MM.1S (cell line): ENCODE measurements at regions not wholly inside any gene's neighbourhood (a gene's known extent, or its start where the extent isn't known, plus 50 kb on each side); places are given as distances from the start of the nearest gene placed in this dataset.

ENCODE experiments used
- DNase-seq: peaks from one replicate; pipeline ENCODE4 v3.0.0-alpha.2; 2015
- H2AFZ ChIP-seq: fragments of 300-600 bp; sonication (generic); 2 replicates; pipeline ENCODE4 v1.6.0; 2016; ENCODE audit warnings: antibody characterized with exemption, low read length
- H3F3A ChIP-seq: fragments of 300-600 bp; sonication (generic); 2 replicates; pipeline ENCODE4 v1.6.1; 2016; ENCODE audit warnings: mild to moderate bottlenecking, antibody characterized with exemption, low read length, moderate library complexity, mixed read lengths; ENCODE audit not compliant: insufficient read depth
- H3K27ac ChIP-seq: fragments of 300-600 bp; sonication (generic); 2 replicates; pipeline ENCODE4 v1.5.1; 2016; ENCODE audit warnings: mild to moderate bottlenecking, low read length
- H3K27me3 ChIP-seq: fragments of 300-600 bp; sonication (generic); replicated peaks from 2 replicates; pipeline ENCODE4 v1.6.0; 2016; ENCODE audit warnings: low read length; ENCODE audit not compliant: insufficient read depth
- H3K36me3 ChIP-seq: fragments of 300-600 bp; sonication (generic); replicated peaks from 2 replicates; pipeline ENCODE4 v1.6.1; 2016; ENCODE audit warnings: mild to moderate bottlenecking, low read length, mixed read lengths; ENCODE audit not compliant: insufficient read depth
- H3K4me1 ChIP-seq: fragments of 300-600 bp; sonication (generic); 2 replicates; pipeline ENCODE4 v1.6.1; 2016; ENCODE audit warnings: low read length, mixed read lengths
- H3K4me2 ChIP-seq: fragments of 300-600 bp; sonication (generic); 2 replicates; pipeline ENCODE4 v1.6.0; 2016; ENCODE audit warnings: low read depth, low read length
- H3K4me3 ChIP-seq: fragments of 300-600 bp; sonication (generic); 2 replicates; pipeline ENCODE4 v1.5.1; 2016; ENCODE audit warnings: low read length, mixed read lengths
- H3K79me2 ChIP-seq: fragments of 300-600 bp; sonication (generic); 2 replicates; pipeline ENCODE4 v1.6.1; 2016; ENCODE audit warnings: mixed run types, low read length, mixed read lengths
- H3K9ac ChIP-seq: fragments of 300-600 bp; sonication (generic); 2 replicates; pipeline ENCODE4 v1.6.1; 2016; ENCODE audit warnings: low read length, mixed read lengths
- H3K9me2 ChIP-seq: fragments of 300-600 bp; sonication (generic); replicated peaks from 2 replicates; pipeline ENCODE4 v1.6.1; 2016; ENCODE audit warnings: mild to moderate bottlenecking, low read length, mixed read lengths; ENCODE audit not compliant: insufficient read depth
- H3K9me3 ChIP-seq: fragments of 300-600 bp; sonication (generic); replicated peaks from 2 replicates; pipeline ENCODE4 v1.6.1; 2016; ENCODE audit warnings: mild to moderate bottlenecking, low read length, mixed read lengths; ENCODE audit not compliant: insufficient read depth
- H4K20me1 ChIP-seq: fragments of 300-600 bp; sonication (generic); 2 replicates; pipeline ENCODE4 v1.6.1; 2016; ENCODE audit warnings: mild to moderate bottlenecking, low read length, moderate library complexity, mixed read lengths; ENCODE audit not compliant: insufficient read depth
- EZH2 ChIP-seq: fragments of 300-600 bp; sonication (generic); optimal IDR thresholded peaks from 2 replicates; pipeline ENCODE3; 2017; ENCODE audit warnings: low read depth, mild to moderate bottlenecking, antibody characterized with exemption, low read length, mixed read lengths
- EZH2phosphoT487 ChIP-seq: fragments of 300-600 bp; sonication (generic); IDR thresholded peaks from 2 replicates; pipeline ENCODE4 v1.6.1; 2018; ENCODE audit warnings: antibody characterized with exemption, low read length
- TF ChIP-seq, protein P1 (sequence below): fragments of 300-600 bp; sonication (generic); IDR thresholded peaks from 2 replicates; pipeline ENCODE4 v1.5.1; 2016; ENCODE audit warnings: antibody characterized with exemption, low read length, mixed read lengths

DNA sequence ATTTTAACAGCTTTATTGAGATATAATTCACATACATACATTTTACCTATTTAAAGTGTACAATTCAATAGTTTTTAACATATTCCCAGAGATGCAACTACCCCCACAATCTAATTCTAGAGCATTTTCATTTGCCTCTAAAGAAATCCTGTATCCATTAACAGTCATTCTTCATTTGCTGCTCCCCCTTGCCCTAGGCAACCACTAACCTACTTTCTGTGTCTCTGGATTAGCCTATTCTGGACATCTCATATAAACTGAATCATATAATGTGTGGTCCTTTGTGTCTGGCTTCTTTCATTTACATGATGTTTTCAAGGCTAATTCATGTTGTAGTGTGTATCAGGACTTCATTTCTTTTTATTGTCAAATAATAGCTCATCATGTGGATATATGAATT is 105.1 kb upstream of the GRPR start:
- TF ChIP-seq EZH2phosphoT487 (no peak), EZH2 (no peak)
- TF ChIP-seq, protein P1, sequence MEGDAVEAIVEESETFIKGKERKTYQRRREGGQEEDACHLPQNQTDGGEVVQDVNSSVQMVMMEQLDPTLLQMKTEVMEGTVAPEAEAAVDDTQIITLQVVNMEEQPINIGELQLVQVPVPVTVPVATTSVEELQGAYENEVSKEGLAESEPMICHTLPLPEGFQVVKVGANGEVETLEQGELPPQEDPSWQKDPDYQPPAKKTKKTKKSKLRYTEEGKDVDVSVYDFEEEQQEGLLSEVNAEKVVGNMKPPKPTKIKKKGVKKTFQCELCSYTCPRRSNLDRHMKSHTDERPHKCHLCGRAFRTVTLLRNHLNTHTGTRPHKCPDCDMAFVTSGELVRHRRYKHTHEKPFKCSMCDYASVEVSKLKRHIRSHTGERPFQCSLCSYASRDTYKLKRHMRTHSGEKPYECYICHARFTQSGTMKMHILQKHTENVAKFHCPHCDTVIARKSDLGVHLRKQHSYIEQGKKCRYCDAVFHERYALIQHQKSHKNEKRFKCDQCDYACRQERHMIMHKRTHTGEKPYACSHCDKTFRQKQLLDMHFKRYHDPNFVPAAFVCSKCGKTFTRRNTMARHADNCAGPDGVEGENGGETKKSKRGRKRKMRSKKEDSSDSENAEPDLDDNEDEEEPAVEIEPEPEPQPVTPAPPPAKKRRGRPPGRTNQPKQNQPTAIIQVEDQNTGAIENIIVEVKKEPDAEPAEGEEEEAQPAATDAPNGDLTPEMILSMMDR, result no peak
- H3K4me2 ChIP-seq, result no peak overlapping the region

DNA sequence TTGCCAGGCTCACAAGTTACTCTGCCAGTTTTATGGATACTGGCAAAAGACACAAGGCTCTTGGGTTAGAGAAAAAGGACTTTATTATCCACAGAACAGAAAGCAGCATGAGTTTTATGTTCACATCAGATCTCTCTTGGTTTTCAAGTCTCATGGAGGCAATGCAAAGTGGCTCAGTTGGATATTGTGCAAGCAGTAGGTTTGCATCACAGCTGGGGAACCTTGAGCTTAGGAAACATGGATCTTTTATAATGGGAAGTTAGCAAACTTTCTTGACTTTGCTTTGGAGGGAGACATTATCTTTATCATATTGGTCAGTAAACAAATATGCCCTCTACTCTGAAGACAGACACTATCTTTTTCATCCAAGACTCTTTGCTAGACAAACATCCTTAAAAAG is 109.2 kb upstream of the GRPR start:
- no peak for DNase-seq
- H2AFZ ChIP-seq, result no peak overlapping the region
- H3K9me2 ChIP-seq, result no peaks in the 10 kb centered on the region
- H3F3A ChIP-seq, result no peaks in the 10 kb centered on the region
- no peak overlapping the region for H3K4me2 ChIP-seq
- H3K36me3 ChIP-seq, result no peaks in the 10 kb centered on the region
- TF ChIP-seq EZH2phosphoT487 (no peak), EZH2 (no peak)
- TF ChIP-seq, protein P1, result no peak
- H3K9me3 ChIP-seq, result no peaks in the 10 kb centered on the region
- no peaks in the 10 kb centered on the region for H3K27me3 ChIP-seq
- no peak overlapping the region for H3K27ac ChIP-seq
- H4K20me1 ChIP-seq, result no peaks in the 10 kb centered on the region
- H3K4me3 ChIP-seq, result no peak overlapping the region
- H3K79me2 ChIP-seq, result no peaks in the 10 kb centered on the region
- no peaks in the 10 kb centered on the region for H3K4me1 ChIP-seq
- no peak overlapping the region for H3K9ac ChIP-seq

More for the DNA sequence above, 105.1 kb upstream of the GRPR start:
- Histone ChIP-seq H3K27ac (no peak overlapping the region), H3K9me2 (no peaks in the 10 kb centered on the region), H3K36me3 (no peaks in the 10 kb centered on the region), H3K4me3 (no peak overlapping the region), H3K27me3 (no peaks in the 10 kb centered on the region), H4K20me1 (no peaks in the 10 kb centered on the region), H3K9ac (no peak overlapping the region), H3K79me2 (no peaks in the 10 kb centered on the region), H3F3A (no peaks in the 10 kb centered on the region), H3K4me1 (no peaks in the 10 kb centered on the region), H3K9me3 (no peaks in the 10 kb centered on the region), H2AFZ (no peak overlapping the region)
- no peak for DNase-seq

DNA sequence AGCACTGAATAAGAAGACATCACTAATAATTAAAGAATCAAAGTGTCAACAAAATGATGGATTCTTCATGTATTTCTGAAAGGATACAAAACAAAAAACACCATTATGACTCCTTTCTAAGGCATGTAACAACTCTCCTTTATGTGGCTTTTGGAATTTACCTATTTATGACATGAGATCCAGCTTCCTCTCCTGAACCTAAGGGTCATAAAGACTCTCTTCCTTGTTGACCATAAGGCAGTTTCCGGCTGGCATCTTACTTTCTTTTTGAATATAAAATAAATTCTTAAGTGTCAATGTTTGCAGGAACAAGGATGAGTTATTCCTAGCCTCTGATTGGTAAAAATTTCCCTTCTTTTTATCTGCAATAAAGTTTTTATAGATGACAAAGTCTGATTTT is 111.1 kb upstream of the GRPR start:
- no peak overlapping the region for H3K9ac ChIP-seq
- H3K36me3 ChIP-seq, result no peaks in the 10 kb centered on the region
- no peaks in the 10 kb centered on the region for H3K9me3 ChIP-seq
- no peak overlapping the region for H3K27ac ChIP-seq
- H3F3A ChIP-seq, result no peaks in the 10 kb centered on the region
- TF ChIP-seq, protein P1, result no peak
- no peak for TF ChIP-seq EZH2phosphoT487
- no peaks in the 10 kb centered on the region for H3K79me2 ChIP-seq
- DNase-seq, result no peak
- H4K20me1 ChIP-seq, result no peaks in the 10 kb centered on the region
- no peak overlapping the region for H2AFZ ChIP-seq
- no peaks in the 10 kb centered on the region for H3K27me3 ChIP-seq
- H3K4me1 ChIP-seq, result no peaks in the 10 kb centered on the region
- no peak overlapping the region for H3K4me2 ChIP-seq
- no peak overlapping the region for H3K4me3 ChIP-seq
- H3K9me2 ChIP-seq, result no peaks in the 10 kb centered on the region
